GM23248 (cell line): ENCODE measurements at regions not wholly inside any gene's neighbourhood (a gene's known extent, or its start where the extent isn't known, plus 50 kb on each side); places are given as distances from the start of the nearest gene placed in this dataset.

Experiments
- EZH2 ChIP-seq: fragments of 200-600 bp; sonication (generic); IDR thresholded peaks from 2 replicates; pipeline ENCODE4 v1.6.1; 2018; ENCODE audit warnings: antibody characterized with exemption, mild to moderate bottlenecking; ENCODE audit not compliant: insufficient read depth, poor library complexity, severe bottlenecking
- EZH2phosphoT487 ChIP-seq: fragments of 200-600 bp; sonication (generic); IDR thresholded peaks from 2 replicates; pipeline ENCODE4 v1.6.1; 2018; ENCODE audit warnings: antibody characterized with exemption, moderate library complexity, mild to moderate bottlenecking, low read depth; ENCODE audit not compliant: insufficient read depth

- TF ChIP-seq EZH2phosphoT487: no peak
- no peak for TF ChIP-seq EZH2
Measured at GRCh38 chr10:111933937-111934336, 249.6 kb downstream of the GPAM start.
